ENCODE measurements at regions not wholly inside any gene's neighbourhood (a gene's known extent, or its start where the extent isn't known, plus 50 kb on each side); places are given as distances from the start of the nearest gene placed in this dataset.

DNA sequence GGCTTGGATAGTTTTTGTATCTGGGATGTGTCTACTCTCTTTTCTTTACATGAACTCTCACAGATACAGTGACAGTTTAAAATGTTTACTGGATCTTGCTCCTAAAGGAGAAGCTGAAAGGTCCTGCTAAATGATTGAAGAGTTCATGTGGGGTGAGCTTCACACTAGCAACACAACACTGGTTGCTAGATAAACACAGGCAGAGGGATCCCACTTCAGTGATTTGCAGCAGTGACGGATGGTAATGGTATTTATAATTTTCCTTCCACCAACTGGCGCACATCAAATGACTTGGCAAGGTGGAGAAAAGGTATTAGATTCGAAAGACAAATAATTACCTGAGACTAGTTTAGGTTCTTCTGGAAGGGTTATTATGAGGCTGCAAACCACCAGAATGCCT lies 270.2 kb downstream of the TBX15 start:
- no peak for DNase-seq (ENCODE audit: low spot score)

DNA sequence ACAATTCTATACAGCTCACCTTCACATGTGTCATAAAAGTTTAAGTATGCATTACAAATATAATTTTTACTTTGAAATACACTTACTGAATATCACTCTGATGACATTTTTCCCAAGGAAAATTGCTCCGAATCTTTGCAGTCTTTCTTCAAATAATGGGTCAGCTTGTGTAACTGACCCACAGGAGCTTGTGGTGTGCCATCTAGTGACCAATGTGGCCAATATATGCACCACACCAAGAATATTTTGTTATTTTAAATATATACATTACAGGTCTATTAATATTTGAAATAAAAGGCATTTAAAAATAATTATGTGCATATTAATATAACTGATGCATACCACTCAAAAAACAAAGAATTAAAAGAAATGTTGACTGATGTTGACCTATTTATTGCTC lies 271.4 kb downstream of the TBX15 start:
- DNase-seq (ENCODE audit: low spot score): no peak

DNA sequence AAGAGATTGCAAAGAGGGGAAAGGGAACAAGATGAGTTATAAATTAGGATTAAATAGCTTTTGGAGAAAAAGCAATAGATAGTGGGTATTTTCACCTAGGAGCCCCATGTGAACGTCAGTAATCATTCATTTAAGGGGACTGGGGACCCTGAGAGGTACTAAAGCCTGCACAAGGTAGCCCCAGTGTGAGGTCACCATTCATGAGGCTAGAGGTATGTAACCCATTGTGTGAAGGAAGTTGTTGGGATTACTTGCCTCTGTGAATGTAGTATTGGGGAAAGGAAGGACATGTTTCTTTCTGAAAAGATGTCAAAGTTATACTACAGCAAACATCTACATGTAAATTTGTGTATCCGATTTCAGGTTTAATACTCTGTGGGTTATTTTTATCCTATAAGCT lies 276.8 kb downstream of the TBX15 start:
- no peak for DNase-seq (ENCODE audit: low spot score)

DNA sequence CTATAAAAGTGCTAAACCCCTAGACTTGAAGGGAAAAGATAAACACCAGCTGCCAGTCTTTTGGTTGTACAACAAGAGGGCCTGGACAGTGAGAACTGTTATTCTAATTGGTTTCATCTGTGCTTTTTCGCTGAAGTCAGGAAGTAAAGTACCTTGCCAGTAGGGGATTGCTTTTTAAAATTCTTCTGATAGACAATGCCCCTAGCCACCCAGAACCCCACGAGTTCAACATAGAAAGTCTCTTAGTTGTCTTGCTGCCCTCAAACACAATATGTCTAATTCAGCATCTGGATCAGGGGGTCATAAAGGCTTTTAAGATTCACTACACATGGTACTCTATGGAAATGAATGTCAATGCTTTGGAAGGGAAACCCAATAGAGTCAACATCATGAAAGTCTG lies 289.2 kb downstream of the TBX15 start:
- DNase-seq (ENCODE audit: low spot score): no peak

DNA sequence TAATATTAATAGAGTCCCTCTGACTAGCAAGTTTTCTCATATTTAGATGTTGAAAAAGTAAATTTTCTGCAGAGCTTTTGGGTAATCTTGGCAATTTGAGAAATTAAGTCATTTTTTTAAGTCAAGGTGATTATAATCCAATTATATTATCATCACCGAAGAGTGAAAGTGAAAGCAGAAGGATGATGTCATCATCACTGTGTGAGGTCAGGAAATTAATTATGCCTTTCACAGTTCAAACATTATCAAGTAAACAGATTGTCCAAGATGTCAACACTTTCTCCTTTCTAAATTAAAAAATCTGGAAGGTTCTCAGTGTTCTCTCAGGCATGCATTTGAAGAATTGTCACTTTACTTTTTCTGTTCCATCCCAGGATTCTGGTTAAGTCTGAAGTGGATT lies 296.0 kb downstream of the TBX15 start:
- DNase-seq (ENCODE audit: low spot score): no peak

DNA sequence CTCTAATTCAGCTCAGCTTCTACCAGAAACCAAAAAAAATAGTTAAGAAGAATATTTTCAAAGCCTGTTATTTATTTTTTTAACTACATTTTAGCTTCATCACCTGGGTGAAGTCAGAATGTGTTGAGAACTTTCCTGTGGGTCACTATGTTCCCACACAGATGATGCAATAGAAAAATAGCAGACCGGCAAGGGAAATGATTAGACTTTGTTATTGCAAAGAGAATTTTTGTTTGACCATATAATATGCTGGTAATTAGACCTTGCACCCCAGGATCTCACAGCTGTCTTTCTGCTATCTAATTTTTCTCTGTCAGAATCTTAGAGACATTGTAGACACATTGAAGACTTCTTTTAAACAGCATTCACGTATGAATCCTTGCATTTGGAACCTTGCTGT lies 299.3 kb downstream of the TBX15 start:
- no peak for DNase-seq (ENCODE audit: low spot score)

DNA sequence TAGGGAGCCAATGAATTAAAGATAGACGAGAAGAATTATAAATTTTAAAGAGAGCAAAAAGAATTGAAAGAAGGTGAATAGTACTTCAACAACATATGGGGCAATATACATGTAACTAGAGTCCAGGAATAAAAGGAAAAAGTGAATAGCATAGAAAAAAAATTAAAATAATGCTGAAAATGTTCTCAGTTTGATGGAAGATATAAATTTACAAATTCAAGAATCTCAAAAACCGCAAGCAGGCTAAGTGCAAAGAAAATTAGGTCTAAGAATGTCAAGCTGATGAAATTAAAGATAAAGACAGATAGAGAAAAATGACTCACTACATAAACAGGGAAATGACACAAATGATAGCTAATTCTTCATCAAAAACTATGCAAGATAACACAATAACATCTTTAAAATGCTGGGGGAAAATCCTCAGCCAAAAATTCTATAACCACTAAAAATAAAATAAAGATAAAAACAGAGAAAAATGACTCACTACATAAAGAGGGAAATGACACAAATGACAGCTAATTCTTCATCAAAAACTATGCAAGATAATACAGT lies 326.3 kb downstream of the TBX15 start:
- no peak for DNase-seq (ENCODE audit: low spot score)

DNA sequence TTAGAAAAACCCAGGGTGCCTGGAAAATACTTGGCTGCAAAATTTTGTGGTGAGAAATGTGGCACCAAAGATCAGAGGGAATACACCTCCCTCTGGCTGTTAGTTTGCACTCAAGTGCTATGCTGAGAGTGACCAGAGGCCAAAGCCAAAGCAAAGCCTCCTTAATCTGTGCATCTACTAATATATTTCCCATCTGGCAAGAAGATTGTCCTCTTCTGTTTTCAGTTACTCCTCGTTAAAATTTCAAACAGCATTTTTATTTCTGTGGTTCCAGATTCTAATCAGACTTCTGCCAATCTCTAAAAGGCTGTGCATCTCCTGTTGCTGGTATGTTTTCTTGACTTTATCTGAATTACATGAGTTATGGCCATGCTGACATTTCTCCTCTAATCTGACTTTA lies 327.4 kb downstream of the TBX15 start:
- no peak for DNase-seq (ENCODE audit: low spot score)

DNA sequence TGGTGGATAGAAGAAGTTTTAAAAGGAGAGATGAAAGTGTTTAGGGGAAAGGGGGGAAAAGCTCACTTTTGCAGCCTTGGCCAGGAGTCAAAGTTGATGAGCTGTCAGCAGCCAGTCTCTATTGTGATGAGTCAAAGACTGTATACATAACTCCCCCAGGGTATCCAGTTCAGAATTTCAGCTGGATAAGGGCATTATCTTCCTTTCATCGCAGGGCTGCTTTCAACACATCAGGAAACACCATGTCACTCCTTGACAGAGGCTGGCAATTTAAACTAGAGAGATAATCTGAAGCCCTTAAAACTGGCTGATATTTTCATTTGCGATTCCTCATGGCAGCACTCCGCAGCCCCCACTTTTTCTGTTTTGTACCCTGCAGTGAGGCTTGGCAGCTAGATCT lies 328.5 kb downstream of the TBX15 start:
- no peak for DNase-seq (ENCODE audit: low spot score)

DNA sequence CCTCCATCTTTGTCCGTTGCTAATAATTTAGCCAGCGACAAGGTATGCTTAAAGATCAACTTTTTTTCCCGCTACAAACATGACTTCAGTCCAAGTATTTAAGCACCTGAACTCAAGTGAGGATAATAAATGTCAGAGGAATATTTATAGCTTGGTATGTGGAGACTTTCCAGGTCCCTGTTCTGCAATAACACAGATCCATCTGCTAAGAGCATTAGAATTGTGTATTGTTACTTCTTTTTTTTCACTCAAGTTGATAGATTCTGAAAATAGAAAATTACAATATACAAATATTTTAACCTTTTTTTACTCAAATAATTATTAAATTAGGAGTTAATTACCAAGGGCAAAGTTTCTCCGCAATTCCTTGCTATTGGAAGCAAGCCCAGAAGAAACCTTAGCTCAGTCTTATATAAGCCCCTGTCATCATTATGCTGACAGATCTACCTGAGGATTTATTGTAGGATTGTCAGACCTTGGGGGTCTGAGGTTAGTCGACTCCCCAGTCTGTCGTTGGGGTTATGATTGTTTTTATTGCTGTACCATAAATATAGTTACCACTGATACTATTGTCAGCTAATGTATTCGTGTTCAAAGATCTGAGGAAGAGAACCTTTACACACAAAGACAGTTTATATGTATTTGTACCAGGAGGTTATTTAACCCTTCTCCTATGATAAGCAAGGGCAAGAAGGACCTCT lies 337.9 kb downstream of the TBX15 start:
- DNase-seq (ENCODE audit: low spot score): no peak

DNA sequence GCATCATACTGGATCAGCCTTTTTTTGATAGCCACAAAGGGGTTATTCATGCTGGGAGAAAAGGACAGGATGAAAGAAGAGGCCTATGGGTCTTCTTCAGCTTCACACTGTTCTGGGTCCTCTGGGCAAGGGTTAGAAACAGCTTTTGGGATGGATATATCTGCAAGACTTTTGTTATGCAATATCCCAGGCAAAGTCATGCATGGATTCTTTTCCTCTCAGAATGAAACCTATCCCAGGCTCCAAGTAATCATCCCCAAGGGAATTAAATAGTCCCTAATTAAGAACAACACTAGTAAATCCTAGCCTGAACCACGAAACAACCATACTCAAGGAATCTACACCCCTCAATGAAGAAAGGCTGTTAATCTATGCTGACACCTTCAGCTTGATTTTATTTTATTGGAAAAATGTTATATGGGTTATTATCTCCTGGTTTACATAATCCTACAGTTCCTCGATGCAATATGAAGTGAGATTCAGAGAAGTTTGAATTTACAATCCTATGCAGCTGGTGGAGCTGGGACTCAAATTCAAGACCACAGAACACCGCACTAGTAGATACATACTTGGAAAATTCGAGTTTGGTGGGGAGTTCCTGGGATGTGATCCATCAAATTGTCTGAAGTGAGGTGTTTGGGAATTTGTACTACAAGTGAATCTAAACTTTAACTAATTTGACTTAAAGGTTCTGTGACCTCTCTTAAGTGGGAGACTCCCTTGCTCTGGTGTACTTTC lies 338.6 kb downstream of the TBX15 start:
- no peak for DNase-seq (ENCODE audit: low spot score)

DNA sequence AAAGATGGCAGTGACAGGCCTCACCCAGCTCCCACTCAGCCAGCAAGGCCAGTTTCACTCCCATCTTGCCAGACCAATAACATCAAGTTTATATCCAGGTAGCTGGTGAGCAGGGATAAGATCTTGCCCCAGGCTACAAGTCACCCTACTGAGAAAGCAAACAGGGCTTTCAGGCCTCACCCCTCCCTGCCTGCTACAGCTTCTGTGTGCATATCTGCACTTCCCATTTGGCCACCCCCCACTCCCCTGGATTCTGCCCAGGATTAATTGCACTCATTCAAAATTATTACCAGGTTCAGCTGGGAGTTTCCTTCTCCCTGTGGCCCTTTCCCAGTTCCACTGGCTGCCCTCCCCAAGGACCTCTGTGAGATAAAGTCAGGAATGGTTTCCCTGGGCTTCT lies 352.1 kb downstream of the TBX15 start:
- DNase-seq (ENCODE audit: low spot score): no peak

DNA sequence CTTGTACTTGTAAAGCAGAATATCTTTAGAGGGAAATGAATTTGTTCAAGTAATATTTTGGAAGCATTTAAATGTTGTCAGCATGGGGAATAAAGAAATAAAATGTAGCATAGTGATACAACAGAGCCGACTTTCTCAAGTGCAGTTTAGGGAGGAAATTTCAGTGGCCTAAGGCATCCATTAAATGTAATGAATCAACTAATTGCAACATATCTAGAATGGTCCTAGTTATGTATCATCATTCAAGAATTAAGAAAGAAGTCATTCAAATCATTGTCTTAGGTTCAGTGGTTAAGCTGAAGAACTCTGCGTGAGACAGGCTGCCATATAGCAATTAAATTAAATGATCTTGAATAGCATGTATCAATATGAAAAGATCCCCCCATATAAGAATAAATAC lies 360.7 kb downstream of the TBX15 start:
- no peak for DNase-seq (ENCODE audit: low spot score)

DNA sequence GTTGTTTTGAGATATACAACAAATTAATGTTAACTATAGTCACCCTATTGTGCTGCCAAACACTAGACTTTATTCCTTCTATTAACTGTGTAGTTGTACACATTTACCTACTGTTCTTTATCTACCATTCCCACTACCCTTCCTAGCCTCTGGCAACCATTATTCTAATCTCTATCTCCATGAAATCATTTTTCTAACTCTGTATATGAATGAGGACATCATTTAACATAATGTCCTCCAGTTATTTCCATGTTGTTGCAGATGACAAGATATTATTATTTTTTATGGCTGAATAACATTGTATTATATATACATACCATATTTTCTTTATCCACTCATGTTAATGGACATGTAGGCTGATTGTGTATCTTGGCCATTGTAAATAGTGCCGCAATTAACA lies 366.3 kb downstream of the TBX15 start:
- no peak for DNase-seq (ENCODE audit: low spot score)

DNA sequence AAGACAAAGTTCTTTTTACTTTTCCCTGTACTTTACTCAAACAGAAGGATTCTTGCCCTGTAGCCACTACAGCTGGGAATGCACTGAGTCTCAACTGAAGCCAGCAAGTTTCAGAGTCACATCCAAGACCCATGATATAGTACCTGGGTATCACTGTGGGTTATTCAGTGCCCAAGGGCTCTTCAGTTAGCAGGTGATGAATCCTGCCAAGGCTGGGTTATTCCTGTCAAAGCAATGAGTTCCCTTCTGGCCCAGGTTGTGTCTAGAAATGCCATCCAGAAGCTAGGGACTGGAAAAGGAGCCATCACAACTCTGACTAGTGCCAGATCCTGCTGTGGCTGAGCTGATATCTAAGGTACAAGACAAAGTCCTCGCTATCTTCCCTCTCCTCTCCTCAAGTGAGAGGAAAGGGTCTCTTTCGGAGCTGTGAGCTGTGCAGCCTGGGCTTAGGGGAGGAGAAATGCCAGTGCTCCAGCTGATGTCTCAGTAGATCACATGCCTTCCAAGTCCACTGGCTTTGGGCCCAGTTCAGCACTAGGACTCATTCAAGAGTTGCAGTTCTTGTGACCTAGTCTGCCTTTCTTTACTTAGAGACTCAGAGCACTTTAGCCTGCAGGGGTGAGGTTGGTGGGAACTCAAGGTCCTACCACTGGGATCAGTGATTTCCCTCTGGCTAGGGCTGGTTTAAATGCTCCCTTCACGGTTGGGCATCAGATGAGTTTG lies 369.4 kb downstream of the TBX15 start:
- no peak for DNase-seq (ENCODE audit: low spot score)

DNA sequence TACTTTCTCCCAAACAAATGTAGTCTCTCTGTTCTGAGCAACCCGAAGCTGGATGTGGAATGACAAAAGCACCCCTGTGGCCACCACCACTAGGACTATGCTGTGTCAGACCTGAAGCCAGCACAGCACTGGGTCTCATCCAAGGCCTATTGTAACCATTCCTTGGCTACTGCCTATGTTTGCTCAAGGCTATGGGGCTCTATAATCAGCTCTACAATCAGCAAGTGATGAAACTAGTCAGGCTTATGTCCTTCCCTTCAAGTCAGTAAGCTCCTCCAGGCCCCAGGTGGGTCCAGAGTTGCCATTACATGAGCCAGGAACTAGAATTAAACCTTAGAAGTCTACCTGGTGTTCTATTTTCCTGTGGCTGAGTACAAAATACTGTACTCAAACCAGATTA lies 370.2 kb downstream of the TBX15 start:
- DNase-seq (ENCODE audit: low spot score): no peak

DNA sequence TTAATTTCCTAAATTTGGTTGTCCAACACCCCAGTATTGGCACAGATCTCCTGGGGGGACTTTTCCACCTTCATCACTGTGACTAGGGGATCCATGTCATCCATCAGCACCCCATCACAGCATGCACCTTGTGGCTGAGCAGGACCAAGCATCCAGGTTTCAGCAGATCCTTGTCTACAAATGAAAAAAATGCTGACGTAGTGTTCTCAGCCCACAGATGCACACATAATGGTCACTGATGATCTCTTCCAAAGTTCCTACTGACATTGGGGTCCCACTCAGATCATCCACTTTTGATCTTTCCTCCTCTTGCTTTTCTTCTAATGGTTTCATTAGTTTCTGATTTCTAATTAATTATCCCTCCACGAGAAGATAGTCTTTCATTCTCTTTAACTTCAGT lies 373.1 kb downstream of the TBX15 start:
- DNase-seq (ENCODE audit: low spot score): no peak

DNA sequence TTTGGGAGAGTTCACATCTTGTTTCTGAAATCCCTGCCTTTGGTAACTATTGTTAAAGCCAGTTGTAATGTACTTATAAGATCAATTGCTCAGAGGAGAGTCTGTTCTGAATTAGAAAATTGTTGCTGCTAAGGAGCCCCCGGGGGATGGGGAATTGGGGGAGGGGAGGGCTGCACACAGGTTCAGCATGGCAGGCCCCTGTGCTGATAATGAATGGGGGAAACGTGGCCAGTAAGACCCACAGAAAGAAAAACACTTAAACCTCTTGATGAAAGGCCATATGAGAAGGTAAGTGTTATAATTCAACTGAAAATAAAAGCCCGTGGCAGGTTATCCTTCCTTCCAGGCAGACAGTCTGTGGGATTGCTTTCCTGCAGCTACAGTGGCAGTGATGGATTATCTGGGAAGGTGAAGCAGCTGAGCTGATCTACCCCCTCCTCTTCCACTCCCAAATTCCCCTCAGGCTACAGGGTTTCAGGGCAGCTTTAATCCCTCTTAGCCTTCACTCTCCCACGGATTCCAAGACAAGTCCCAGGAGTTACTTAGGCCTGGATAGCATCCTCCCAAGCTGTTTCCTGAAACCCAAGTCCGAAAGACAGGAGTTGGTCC lies 398.8 kb downstream of the TBX15 start:
- no peak for DNase-seq (ENCODE audit: low spot score)

DNA sequence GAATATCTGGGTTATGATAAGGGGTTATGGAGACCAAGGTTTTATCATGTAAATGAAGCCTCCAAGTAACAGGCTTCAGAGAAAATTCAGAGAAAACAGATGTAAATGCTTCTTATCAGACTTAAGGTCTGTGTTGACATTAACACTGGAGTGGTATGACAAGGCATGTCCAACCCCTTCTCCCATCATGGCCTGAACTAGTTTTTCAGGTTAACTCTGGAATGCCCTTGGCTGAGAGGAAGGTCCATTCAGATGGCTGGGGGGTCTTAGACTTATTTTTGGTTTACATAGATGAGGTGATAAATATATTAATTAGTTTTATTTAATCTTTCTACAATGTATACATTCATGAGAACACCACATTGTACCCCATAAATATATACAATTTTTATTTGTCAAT lies 399.6 kb downstream of the TBX15 start:
- DNase-seq (ENCODE audit: low spot score): no peak

DNA sequence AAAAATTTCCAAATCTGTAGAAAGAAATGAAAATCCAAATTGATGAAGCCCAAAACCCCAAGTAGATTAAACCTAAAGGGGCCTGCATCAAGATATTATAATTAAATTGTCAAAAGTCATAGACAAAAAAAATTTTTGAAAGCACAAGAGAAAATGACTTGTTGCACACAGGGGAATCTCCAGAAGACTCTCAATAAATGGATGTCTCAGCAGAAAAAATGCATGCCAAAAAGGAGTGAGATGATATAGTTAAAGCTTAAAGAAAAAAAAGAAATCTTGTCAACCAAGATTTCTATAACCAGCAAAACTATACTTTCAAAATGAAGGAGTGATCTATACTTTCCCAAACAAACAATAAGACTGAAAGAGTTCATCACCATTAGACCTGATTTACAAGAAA lies 393.2 kb upstream of the SPAG17 start:
- DNase-seq (ENCODE audit: low spot score): no peak

DNA sequence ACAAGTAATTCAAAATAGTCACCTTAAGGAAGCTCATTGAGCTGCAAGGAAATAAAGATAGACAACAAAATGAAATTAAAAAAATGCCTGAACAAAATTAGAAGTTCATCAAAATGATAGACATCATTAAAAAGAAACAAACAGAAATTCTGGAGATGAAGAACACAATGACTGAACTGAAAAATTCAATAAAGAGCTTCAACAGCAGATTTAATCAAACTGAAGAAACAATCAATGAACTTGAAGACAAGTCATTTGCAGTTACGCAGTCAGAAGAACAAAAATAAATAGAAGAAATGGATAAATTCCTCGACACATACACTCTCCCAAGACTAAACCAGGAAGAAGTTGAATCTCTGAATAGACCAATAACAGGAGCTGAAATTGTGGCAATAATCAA lies 390.0 kb upstream of the SPAG17 start:
- DNase-seq (ENCODE audit: low spot score): no peak

DNA sequence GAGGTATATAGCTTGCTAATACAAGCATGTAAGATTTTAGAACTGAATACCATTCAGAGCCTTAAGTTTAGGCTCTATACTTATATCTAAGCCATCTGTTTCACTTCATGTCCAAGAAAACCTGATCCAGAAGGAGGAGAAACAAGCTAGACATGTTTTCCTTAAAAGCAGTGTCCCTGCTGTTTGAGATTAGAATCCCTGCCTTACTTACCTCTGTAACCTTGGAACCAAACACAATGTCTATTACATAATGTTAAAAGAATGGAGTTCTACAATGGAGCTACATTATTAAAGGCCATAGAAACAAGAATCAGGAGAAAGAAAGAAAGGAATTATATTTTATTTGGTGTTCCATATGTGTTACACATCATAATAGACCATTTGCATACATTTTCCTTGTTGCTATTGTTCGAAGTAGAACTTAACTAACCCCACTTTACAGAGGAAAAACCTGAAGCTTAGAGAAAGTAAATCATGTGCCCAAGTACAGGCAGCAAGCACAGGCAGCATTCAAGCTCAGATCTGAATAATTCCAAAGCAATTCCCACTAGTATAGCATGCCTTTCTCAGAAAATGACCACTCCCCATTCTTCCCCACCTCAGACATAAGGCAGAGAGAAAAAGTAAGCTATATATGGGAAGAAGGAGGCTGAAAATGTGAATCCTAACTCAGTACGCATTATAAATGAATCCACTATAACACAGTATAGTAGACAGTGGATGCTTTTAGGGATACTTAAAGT lies 380.1 kb upstream of the SPAG17 start:
- DNase-seq (ENCODE audit: low spot score): no peak

Measured in germinal center (tissue), 1 donor.